ENCODE measurements at regions not wholly inside any gene's neighbourhood (a gene's known extent, or its start where the extent isn't known, plus 50 kb on each side); places are given as distances from the start of the nearest gene placed in this dataset.
A peak's percentile ranks its signal among the peaks of the same experiment; 100 is the strongest.
"Not testable (repeated sequence)": the region's sequence is repeated elsewhere in the genome, so short reads cannot be mapped to it uniquely, and the experiment has no call there.

GRCh38 chr19:34620134-34620533, 56.8 kb downstream of the SCGB2B2 start:
- not testable (repeated sequence) for DNase-seq (ENCODE audit: low spot score)

- DNase-seq (ENCODE audit: low spot score): no peak
Measured at GRCh38 chr19:34618410-34618809, 58.5 kb downstream of the SCGB2B2 start.

DNA sequence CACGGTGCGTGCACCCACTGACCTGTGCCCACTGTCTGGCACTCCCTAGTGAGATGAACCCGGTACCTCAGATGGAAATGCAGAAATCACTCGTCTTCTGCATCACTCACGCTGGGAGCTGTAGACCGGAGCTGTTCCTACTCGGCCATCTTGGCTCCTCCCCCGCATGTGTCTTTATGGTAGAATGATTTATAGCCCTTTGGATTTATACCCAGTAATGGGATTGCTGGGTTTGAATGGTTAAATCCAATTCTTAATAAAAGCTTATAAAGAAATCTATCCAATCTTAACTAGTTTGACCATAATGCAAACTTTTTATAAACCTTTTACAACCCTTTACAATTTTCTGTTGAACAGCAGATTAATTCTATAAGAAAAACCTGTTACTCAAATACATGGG, 59.0 kb downstream of the SCGB2B2 start:
- not testable (repeated sequence) for DNase-seq (ENCODE audit: low spot score)

- no peak for DNase-seq (ENCODE audit: low spot score)
Measured at GRCh38 chr19:34603003-34603402, 74.0 kb downstream of the SCGB2B2 start.

DNA sequence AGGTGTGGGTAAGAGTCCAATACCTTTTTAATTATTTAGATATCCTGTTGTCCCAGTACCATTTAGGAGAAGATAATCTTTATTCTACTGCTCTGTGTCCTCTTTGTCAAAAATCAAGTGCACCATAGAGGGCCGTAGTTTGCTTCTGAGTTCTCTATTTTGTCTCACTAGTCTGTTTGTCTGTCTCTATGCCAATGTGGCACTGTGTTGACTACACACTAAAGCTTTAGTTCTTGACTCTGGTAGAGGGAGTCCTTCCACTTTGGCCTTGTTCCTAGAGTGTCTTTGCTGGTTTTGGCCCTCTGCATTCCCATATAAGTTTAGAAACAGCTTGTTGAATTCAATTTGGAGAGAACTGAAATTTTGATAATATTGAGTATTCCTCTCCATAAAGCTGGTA, 75.9 kb downstream of the SCGB2B2 start:
- no peak for DNase-seq (ENCODE audit: low spot score)

GRCh38 chr19:34600366-34600765, 76.6 kb downstream of the SCGB2B2 start:
- DNase-seq (ENCODE audit: low spot score): no peak

DNA sequence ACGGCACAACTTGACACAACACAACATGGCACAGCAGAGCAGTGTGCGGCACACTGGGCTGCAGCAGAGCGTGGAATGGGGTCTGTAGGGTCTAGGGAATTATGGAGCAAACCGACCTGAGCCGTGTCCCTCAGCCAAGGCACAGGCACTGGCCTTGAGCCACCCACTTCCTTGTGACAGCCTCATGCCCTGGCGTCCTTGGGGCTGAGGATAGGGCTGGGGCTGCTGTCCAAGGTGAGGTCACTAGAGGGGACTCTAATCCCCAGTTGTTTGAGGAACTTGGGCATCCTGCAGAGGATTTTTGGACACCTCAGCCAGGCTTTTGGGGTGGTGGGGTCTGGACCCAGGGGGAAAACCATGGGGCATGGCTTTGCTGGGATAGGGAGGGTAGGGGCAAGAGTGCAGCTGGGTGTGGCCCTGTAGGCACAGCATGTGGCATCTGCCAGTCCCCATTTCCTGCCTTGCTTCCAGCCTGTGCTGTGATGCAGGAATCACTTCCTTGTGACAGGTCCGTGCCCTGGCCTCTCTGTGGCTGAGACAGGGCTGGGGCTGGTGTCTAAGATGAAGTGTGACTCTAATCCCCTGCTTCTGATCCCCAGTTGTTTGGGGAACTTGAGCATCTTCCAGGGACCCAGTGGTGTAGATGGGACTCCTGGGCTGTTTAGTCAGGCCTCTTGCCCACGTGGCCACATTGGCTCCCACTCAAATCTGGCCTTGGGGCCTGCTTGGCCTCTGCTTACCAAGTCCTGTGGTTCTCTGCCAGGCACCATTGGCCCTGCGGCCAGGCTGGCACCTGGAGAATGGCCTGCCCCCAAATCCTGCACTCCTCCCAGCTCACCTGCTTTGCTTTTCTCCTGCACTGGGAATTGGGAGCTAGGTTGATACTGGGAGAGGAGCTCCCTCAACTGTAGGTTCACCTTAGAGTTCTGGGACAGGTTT, 78.5 kb downstream of the SCGB2B2 start:
- no peak for DNase-seq (ENCODE audit: low spot score)

- no peak for DNase-seq (ENCODE audit: low spot score)
Measured at GRCh38 chr19:34597596-34597995, 79.4 kb downstream of the SCGB2B2 start.

DNA sequence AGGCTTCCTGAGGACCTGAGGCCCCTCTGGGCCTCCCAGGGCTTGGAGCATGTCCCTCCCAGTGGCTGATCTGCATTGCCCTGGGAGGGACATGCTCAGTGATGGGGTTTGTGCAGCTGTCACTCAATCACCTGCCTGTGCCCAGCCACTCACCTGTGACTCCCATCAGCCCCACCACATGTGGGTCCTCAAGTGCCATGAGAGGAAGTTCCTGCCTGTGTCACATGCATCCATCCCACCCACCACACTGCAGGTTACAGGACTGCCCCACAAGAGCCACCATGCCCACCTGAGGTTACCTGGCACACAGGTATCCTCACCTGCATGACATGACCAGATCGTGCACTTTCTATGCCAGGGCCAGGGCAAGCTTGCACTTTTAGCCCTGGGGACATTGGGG, 80.0 kb downstream of the SCGB2B2 start:
- no peak for DNase-seq (ENCODE audit: low spot score)

GRCh38 chr19:34596115-34596514, 80.8 kb downstream of the SCGB2B2 start:
- DNase-seq (ENCODE audit: low spot score): no peak

- no peak for DNase-seq (ENCODE audit: low spot score)
Measured at GRCh38 chr19:34595683-34596082, 81.3 kb downstream of the SCGB2B2 start.

- DNase-seq (ENCODE audit: low spot score): no peak
Measured at GRCh38 chr19:34590228-34590627, 86.7 kb downstream of the SCGB2B2 start.

DNA sequence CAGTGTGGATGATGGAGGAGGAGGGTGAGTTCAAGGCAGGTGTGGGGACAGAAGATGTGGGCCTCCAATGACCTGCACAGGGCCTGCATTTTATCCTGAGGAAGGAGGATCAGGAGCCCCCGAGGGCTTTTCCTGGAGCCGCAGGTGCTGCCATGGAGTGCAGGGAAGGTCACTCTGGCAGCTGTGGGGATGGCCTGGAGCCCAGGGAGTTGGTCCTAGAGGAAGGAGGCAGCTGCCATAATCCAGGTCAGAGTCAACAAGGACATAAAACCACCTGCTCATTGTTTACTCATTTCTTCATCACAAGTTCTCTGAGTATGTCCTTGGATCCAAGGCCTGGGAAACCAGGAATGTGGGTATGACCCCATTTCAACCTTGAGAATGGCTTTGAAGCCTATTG, 87.2 kb downstream of the SCGB2B2 start:
- no peak for DNase-seq (ENCODE audit: low spot score)

- no peak for DNase-seq (ENCODE audit: low spot score)
Measured at GRCh38 chr19:34588846-34589245, 88.1 kb downstream of the SCGB2B2 start.

- peak; percentile 15 for DNase-seq (ENCODE audit: low spot score)
Measured at GRCh38 chr19:34588249-34588648, 88.7 kb downstream of the SCGB2B2 start.

- DNase-seq (ENCODE audit: low spot score): no peak
Measured at GRCh38 chr19:34580408-34580807, 96.6 kb downstream of the SCGB2B2 start.

DNA sequence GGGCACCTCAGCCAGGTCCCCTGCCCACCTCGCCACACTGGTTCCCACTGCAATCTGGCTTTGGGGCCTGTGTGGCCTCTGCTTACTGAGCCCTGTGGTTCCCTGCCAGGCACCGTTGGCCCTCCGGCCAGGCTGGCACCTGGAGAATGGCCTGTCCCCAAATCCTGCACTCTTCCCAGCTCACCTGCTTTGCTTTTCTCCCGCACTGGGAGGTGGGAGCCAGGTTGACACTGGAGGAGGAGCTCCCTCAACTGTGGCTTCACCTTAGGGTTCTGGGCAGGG, 97.0 kb downstream of the SCGB2B2 start:
- no peak for DNase-seq (ENCODE audit: low spot score)

- DNase-seq (ENCODE audit: low spot score): no peak
Measured at GRCh38 chr19:34579281-34580054, 97.5 kb downstream of the SCGB2B2 start.

DNA sequence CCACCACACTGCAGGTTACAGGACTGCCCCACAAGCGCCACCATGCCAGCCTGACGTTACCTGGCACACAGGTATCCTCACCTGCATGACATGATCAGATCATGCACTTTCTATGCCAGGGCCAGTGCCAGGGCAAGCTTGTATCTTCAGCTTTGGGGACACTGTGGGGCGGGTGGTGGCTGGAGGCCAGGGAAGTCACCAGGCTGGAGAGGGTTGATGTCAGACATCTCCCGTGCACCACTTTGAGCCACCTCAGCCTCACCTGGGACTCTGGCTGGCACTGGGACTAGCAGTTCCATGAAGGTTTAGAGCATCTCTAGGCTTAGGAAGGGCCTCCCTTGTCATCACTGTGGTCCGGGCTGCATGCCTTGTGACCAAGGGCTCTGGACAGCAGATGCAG, 97.2 kb downstream of the WTIP start:
- DNase-seq (ENCODE audit: low spot score): no peak

DNA sequence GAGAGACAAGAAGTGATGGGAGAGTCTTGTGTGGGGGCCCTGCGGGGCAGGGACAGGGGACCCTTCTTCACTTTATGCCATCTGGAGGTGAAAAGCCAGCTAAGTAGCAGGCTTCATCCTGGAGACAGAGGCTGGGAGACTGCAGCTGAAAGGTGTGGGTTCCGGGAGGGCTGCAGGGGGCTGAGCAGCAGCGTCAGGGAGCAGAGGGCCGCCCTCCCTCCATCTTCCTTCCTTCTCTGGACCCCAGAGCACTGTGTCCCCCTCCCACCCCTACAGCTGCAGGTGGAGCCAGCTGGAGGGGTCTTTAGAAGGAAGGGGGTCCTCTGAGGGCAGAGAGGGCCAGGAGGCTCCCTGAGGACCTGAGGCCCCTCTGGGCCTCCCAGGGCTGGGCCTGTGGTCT, 96.6 kb downstream of the WTIP start:
- no peak for DNase-seq (ENCODE audit: low spot score)

- no peak for DNase-seq (ENCODE audit: low spot score)
Measured at GRCh38 chr19:34577531-34578101, 96.1 kb downstream of the WTIP start.

- no peak for DNase-seq (ENCODE audit: low spot score)
Measured at GRCh38 chr19:34577056-34577455, 95.5 kb downstream of the WTIP start.

- no peak for DNase-seq (ENCODE audit: low spot score)
Measured at GRCh38 chr19:34576292-34576691, 94.7 kb downstream of the WTIP start.

Data from LoVo (cell line).